NCI-H2196 treated with DMSO at 0.1 percent for 48 hours (cell line): ENCODE measurements at regions not wholly inside any gene's neighbourhood (a gene's known extent, or its start where the extent isn't known, plus 50 kb on each side); places are given as distances from the start of the nearest gene placed in this dataset.

ENCODE experiments used
- DNase-seq: peaks from one replicate; lab custom pipeline; 2025; ENCODE audit not compliant: unreplicated experiment; lab: John Stamatoyannopoulos, UW

GRCh38 chr13:52975969-52976368, 52.6 kb upstream of the OLFM4 start:
- no peak for DNase-seq

GRCh38 chr13:52975161-52975560, 53.5 kb upstream of the OLFM4 start:
- no peak for DNase-seq

- no peak for DNase-seq
Measured at GRCh38 chr13:52974711-52975110, 53.9 kb upstream of the OLFM4 start.

- DNase-seq, result no peak
Measured at GRCh38 chr13:52969373-52969772, 59.2 kb upstream of the OLFM4 start.

GRCh38 chr13:52968074-52968700, 60.4 kb upstream of the OLFM4 start:
- peak; percentile 64 for DNase-seq

- no peak for DNase-seq
Measured at GRCh38 chr13:52961987-52962386, 66.6 kb upstream of the OLFM4 start.

GRCh38 chr13:52961256-52961910, 67.2 kb upstream of the OLFM4 start:
- DNase-seq, result no peak

- no peak for DNase-seq
Measured at GRCh38 chr13:52955472-52955874, 73.1 kb upstream of the OLFM4 start.

GRCh38 chr13:52954838-52955237, 73.8 kb upstream of the OLFM4 start:
- no peak for DNase-seq

- DNase-seq, result no peak
Measured at GRCh38 chr13:52950436-52950956, 78.1 kb upstream of the OLFM4 start.

GRCh38 chr13:52949742-52950141, 78.9 kb upstream of the OLFM4 start:
- DNase-seq, result no peak

- no peak for DNase-seq
Measured at GRCh38 chr13:52949044-52949443, 79.6 kb upstream of the OLFM4 start.

GRCh38 chr13:52947921-52948373, 80.7 kb upstream of the OLFM4 start:
- DNase-seq, result no peak

- DNase-seq, result no peak
Measured at GRCh38 chr13:52945348-52945747, 83.3 kb upstream of the OLFM4 start.

GRCh38 chr13:52944697-52945096, 83.9 kb upstream of the OLFM4 start:
- DNase-seq, result no peak

- no peak for DNase-seq
Measured at GRCh38 chr13:52938065-52938464, 89.6 kb upstream of the PCDH8 start.

- DNase-seq, result no peak
Measured at GRCh38 chr13:52936806-52937205, 88.4 kb upstream of the PCDH8 start.

GRCh38 chr13:52934258-52934657, 85.8 kb upstream of the PCDH8 start:
- DNase-seq, result no peak

GRCh38 chr13:52933547-52934210, 85.2 kb upstream of the PCDH8 start:
- DNase-seq, result no peak

- DNase-seq, result no peak
Measured at GRCh38 chr13:52933099-52933498, 84.7 kb upstream of the PCDH8 start.

GRCh38 chr13:52932649-52933048, 84.2 kb upstream of the PCDH8 start:
- DNase-seq, result no peak
